ENCODE measurements at regions not wholly inside any gene's neighbourhood (a gene's known extent, or its start where the extent isn't known, plus 50 kb on each side); places are given as distances from the start of the nearest gene placed in this dataset.

DNA sequence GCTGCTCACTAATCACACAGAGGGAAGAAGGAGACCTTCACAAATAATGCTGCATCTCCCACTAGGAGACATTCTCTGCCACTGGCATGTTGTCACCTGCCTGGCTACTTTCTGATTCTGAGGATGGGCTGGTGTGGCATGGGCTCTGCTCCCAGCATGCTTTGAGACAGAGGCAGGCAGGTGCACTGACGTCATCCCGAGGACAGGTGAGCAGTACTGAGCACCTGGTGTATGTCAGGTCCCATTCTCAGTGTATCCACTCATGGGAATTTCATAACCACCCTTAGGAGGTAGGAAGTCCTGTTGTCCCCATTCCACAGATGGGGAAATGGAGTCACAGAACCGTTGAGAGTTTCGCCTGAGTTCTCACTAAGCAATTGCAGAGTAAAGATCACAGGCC, 597.9 kb downstream of the VRK1 start:
- ChIA-PET CTCF (no interaction called here), POLR2A (no interaction called here)
- H3K27me3 Mint-ChIP-seq: no peaks in the 10 kb centered on the region
- peaks cover 5% of the 10 kb centered on the region for H3K9me3 Mint-ChIP-seq
- H3K36me3 Mint-ChIP-seq (ENCODE audit: low read depth): peaks cover 5% of the 10 kb centered on the region
- peaks cover 2% of the 10 kb centered on the region for H3K4me1 Mint-ChIP-seq
- DNase-seq: no peak
- H3K4me3 Mint-ChIP-seq: no peak overlapping the region
- H3K27ac Mint-ChIP-seq: no peak overlapping the region

DNA sequence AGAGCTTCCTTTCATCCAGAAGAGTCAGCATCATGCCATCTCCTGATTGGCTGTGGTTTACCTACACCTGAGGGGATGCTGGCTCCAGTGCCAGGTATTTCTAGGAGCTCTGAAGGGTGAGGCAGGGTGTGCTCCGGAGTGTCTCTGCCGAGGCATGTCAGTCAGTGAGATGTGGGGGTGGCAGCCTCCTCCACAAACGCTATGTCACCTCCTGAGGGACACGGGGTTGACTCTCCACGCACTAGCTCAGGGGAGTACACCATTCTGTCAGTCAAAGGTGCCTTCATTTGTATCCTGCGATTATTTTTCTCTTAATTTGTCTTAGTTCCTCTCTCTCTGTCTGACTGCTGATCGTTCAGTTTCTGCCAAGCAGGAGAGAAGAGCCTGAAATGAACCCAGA, 604.5 kb downstream of the VRK1 start:
- Mint-ChIP-seq H3K9me3 (peaks cover 7% of the 10 kb centered on the region), H3K4me1 (peaks cover 2% of the 10 kb centered on the region), H3K36me3 (ENCODE audit: low read depth) (peaks cover 7% of the 10 kb centered on the region), H3K27me3 (no peaks in the 10 kb centered on the region), H3K27ac (no peak overlapping the region), H3K4me3 (no peak overlapping the region)
- DNase-seq: no peak
- ChIA-PET CTCF (no interaction called here), POLR2A (no interaction called here)

DNA sequence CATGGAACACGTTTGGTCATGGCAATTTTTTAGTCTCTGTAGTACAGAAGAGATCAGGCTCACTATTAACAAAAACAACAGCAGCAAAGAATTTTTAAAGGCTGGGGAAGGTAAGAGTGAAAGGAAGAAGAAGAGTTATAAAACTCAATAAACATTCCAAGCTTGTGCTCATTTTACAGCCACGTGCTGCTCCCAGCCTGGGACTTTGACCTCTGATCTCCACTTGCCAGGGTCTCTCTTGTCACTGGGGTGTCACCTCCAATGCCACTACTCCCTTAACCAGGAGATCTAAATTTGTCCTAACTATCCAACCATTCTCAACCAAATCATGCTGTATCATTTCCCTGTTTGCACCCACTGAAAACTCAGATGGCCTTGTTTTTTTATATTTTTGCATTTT, 605.1 kb downstream of the VRK1 start:
- no peak overlapping the region for H3K4me3 Mint-ChIP-seq
- H3K4me1 Mint-ChIP-seq: peaks cover 4% of the 10 kb centered on the region
- no peaks in the 10 kb centered on the region for H3K27me3 Mint-ChIP-seq
- CTCF ChIA-PET: no interaction called here
- peaks cover 7% of the 10 kb centered on the region for H3K36me3 Mint-ChIP-seq (ENCODE audit: low read depth)
- H3K27ac Mint-ChIP-seq: no peak overlapping the region
- DNase-seq: no peak
- H3K9me3 Mint-ChIP-seq: peaks cover 7% of the 10 kb centered on the region
- POLR2A ChIA-PET: no interaction called here

DNA sequence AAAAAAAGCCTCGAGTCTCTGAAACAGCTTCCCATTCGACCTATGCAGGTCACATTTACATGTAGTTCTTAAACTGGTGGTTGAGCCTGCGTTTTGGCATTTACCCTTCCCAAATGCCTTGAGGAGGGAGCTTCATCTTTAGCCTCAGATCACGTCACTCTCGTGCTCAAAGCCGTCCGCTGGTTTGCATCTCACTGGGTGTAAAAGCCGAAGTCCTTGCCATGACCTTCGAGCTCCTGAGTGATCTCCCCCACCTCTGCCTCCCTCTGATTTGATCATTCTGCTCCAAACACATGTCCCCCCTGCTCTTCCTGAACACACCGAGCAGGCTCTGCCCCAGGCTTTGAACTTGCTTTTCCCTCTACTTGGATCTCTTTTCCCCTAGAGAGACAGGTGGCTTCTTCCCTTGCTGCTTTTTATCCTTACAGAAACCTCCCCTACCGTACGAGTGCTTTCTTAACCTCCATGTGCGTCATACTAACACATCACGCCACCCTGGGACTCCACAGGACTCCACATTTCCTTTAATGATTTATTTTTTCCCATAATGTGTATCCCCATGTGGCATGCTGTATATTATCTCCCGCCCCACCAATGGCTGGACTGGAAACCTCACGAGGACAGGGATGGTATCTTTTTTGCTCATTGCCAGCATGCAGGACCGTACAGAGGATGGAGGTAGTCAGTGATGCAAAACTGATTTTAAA, 610.7 kb downstream of the VRK1 start:
- ChIA-PET CTCF (interaction anchor here (0.8 to 1.0 kb wide), 2 partner anchors 29 to 51 kb away, joined by 3 read pairs; no protein-coding TSS in a partner anchor), POLR2A (interaction anchor here (0.7 to 2.8 kb wide), 10 partner anchors 9 to 610 kb away, joined by 3 to 23 read pairs (median 3); partner anchors contain the start of gene VRK1)
- H3K27me3 Mint-ChIP-seq: no peaks in the 10 kb centered on the region
- H3K27ac Mint-ChIP-seq: peak overlapping the region; percentile 92
- H3K4me3 Mint-ChIP-seq: no peak overlapping the region
- no peaks in the 10 kb centered on the region for H3K9me3 Mint-ChIP-seq
- H3K36me3 Mint-ChIP-seq (ENCODE audit: low read depth): peaks cover 2% of the 10 kb centered on the region
- DNase-seq: no peak
- H3K4me1 Mint-ChIP-seq: peaks cover 32% of the 10 kb centered on the region

DNA sequence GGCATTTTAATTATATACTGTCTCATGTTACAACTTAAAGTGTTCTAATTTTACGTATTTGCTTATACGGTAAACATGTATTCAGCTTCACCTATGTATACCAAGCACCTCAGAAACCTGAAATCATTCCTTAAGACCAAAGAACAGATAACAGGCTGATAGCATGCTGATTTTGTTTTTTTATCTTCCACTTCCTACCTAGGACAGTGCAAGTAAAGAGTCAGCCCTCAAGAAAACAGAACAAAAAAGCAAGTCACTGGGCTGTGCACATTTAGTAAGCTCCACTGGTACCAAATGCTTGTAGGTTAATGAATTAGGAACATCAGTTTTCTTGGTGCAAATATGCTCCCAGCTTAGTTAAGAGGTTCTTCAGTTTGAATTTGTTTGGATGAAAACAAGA, 611.3 kb downstream of the VRK1 start:
- DNase-seq: no peak
- ChIA-PET POLR2A (interaction anchor here (0.6 to 2.8 kb wide), 12 partner anchors 8 to 611 kb away, joined by 3 to 23 read pairs (median 3); partner anchors contain the start of gene VRK1), CTCF (interaction anchor here (0.6 to 1.0 kb wide), 5 partner anchors 29 to 1615 kb away, joined by 3 to 4 read pairs (median 3); no protein-coding TSS in a partner anchor)
- Mint-ChIP-seq H3K4me3 (peak overlapping the region; percentile 58), H3K27ac (peak overlapping the region; percentile 92), H3K27me3 (no peaks in the 10 kb centered on the region), H3K36me3 (ENCODE audit: low read depth) (peaks cover 2% of the 10 kb centered on the region), H3K9me3 (no peaks in the 10 kb centered on the region), H3K4me1 (peaks cover 32% of the 10 kb centered on the region)

DNA sequence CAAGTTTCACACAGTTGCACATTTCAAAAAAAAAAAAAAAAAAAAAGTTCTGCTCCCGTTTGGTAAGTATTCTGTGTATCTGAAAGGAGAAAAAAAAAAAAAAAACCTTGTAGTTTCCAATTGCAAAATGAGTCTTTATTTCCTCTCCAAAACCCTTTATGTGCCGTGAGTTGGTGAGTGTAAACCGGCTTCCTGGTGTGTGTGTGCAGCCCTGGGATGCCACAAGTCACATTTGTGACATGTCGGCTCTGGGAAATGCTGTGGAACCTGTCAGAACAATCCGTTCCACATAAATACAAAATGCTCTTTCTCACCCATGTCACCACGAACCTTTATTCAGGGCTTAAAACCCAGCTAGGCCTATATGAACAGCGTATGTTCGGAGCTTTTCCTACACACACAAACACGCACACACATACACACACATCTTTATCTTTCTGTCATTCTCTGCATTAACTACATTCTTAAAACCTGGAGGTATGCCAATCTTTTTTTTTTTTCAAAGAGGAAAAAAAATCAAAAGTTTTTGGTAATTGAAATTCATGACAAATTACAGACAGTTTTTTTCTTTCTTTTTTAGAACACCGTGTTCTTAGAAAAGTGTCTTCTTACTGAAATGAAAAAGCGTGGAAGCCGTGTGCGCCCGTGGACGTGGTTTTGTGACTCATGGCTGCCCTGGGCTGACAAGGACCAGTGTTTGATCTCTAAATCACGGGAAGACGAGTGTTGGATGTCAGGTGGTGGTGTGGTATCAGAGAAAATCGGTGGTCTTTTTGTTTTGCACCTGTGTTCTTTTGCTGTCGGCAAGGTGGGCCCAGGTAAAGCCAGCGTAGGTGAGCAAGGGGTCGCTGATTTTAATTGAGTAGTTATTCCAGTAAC, 612.0 kb downstream of the VRK1 start:
- no peaks in the 10 kb centered on the region for H3K9me3 Mint-ChIP-seq
- peak overlapping the region; percentile 58 for H3K4me3 Mint-ChIP-seq
- DNase-seq: peak; percentile 61
- peaks cover 32% of the 10 kb centered on the region for H3K4me1 Mint-ChIP-seq
- ChIA-PET CTCF (interaction anchor here (0.6 to 1.0 kb wide), 5 partner anchors 28 to 1614 kb away, joined by 3 to 4 read pairs (median 3); no protein-coding TSS in a partner anchor), POLR2A (interaction anchor here (0.6 to 2.8 kb wide), 12 partner anchors 8 to 1863 kb away, joined by 3 to 23 read pairs (median 3); partner anchors contain the start of genes BCL11B and VRK1)
- peaks cover 2% of the 10 kb centered on the region for H3K36me3 Mint-ChIP-seq (ENCODE audit: low read depth)
- H3K27me3 Mint-ChIP-seq: no peaks in the 10 kb centered on the region
- H3K27ac Mint-ChIP-seq: peak overlapping the region; percentile 92

DNA sequence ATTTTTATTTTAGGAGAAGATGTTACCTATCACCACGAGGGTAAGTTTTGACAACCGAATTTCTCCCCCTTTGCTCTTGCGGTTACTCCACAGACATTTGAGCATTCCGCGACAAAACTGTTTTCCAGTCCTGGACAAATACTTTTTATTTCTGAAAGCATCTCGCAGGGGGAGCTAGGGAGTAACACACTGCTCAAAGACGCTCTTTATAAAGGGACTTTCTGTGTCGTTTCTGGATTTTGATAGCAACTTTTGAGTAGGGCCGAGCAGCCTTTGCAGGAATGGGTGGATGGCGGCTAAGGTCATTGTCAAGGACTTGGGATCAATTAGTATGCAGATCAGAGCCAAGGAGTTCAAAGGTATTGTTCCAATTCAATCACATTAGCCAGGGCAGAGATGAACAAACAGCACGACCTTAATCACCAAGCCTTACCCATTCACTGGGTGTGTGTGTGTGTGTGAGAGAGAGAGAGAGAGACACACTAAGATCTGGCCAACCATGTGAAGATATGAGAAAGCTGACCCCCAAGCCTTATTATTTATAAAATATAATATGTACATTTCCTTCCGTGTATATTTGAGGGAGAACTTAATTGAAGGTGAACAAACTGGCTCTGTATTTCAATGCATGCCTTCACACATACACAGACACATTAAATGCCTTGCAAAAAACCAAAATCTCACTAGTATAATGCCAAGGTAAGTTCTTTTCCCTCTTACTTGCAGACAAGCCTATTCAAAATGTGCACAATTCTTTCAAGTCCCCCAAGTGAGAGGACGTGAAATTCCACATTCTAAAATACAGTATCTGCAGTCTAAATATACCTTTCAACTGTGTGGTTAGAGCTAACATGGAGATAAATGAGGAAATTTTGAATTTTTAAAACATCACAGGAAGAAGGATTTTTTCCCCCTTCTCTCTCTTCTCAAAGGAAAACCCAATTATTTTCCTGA, 613.8 kb downstream of the VRK1 start:
- POLR2A ChIA-PET: interaction anchor here (0.9 kb wide), 1 partner anchor 1861 kb away, joined by 3 read pairs; no protein-coding TSS in a partner anchor
- no peak for DNase-seq

DNA sequence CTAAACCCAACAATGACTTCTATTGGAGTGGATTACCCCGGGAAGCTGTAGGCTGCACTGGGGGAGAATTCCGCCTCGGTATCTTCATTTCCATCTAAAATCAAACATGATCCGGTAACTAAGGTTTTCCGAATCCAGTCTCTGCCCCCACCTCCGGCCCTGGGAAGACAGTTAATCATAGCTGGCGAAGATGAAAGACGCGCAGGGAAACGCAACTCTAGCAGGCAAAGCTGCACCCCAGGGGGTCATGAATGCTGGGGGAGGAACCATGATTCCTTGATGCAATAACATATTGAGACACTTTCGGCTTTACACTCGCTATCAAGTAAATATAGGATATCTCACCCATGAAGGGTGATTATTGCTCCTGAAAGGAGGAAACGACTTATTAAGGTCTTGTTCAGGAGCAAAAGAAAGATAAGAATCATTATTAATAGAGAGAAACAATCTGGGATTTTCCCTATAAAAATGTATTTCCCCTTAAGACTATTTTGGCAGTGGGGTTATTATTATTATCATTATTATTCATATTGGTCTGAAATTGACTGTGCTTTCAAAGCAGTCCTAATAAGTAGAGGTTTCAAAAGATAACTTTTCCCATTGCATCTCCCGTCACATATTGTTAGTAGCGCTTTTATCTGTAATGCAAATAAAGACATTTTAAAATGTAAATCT, 614.9 kb downstream of the VRK1 start:
- no peak for DNase-seq
- Mint-ChIP-seq H3K27ac (no peak overlapping the region), H3K4me3 (no peak overlapping the region), H3K4me1 (peaks cover 45% of the 10 kb centered on the region), H3K36me3 (ENCODE audit: low read depth) (peaks cover 2% of the 10 kb centered on the region), H3K27me3 (no peaks in the 10 kb centered on the region), H3K9me3 (no peaks in the 10 kb centered on the region)
- POLR2A ChIA-PET: no interaction called here
- CTCF ChIA-PET: no interaction called here

More for the DNA sequence above, 613.8 kb downstream of the VRK1 start:
- CTCF ChIA-PET: no interaction called here
- H3K27me3 Mint-ChIP-seq: no peaks in the 10 kb centered on the region
- no peak overlapping the region for H3K27ac Mint-ChIP-seq
- peaks cover 36% of the 10 kb centered on the region for H3K4me1 Mint-ChIP-seq
- H3K9me3 Mint-ChIP-seq: no peaks in the 10 kb centered on the region
- no peak overlapping the region for H3K4me3 Mint-ChIP-seq
- peaks cover 2% of the 10 kb centered on the region for H3K36me3 Mint-ChIP-seq (ENCODE audit: low read depth)

DNA sequence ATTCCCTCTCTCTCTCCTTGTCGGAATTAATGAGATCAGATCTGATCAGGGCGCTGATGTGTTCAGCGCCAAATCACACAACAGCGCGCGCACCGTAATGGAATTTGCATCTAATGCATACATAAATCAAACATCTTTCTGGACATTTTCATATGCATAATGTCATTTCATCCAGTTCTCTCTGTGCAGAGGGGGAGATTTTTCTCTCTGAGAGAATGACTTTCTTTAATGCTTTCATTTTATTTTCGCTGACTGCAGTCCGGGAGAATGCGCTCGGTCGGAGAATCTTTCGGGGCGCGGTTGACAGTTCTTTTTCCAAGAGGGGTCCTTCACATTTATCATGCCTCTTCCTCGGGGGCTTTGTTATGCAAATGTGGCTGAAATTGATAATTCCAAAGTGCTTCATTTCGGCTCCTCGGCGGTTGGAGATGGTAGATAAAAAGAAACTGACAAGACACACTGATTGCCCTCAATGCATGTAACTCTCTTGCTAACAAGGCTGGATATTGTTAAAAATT, 615.9 kb downstream of the VRK1 start:
- Mint-ChIP-seq H3K27me3 (no peaks in the 10 kb centered on the region), H3K4me3 (no peak overlapping the region), H3K27ac (no peak overlapping the region), H3K9me3 (no peaks in the 10 kb centered on the region), H3K36me3 (ENCODE audit: low read depth) (peaks cover under 1% of the 10 kb centered on the region), H3K4me1 (peaks cover 40% of the 10 kb centered on the region)
- CTCF ChIA-PET: no interaction called here
- DNase-seq: no peak
- POLR2A ChIA-PET: no interaction called here

DNA sequence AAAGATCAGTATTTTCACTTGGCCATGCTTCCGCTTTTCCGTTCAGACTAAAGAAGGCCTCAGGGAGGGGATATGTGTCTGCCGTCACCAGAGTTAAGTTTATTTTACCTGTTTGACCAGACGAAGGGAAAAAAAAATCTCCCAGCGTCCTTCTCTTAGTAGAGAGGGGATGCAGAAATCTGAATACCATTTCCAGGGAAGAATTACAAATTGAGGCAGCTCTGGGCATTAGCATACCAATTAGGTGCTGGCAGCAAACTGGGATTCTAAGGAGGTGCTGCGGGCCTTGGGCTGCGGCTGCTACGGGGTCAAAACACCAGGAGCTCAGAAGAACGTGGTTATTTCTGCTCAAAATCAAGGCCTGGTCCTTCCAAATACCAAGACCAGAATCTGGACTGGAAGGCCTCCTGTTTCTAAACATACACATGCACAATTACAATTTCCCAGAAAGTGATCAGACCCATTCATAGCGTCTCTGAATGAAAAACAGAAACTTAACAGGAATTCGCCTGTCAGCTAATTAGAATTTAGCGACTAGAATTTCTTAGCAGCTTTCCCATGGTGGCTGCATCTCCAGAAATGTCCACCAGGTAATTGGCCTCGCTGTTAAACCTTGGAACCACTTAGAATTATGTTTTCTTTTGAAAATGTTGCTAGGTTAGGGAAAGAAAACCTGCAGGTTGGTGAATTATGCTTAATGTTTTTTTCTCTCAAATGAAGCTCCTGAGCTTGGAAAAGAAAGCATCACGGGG, 617.0 kb downstream of the VRK1 start:
- Mint-ChIP-seq H3K4me3 (no peak overlapping the region), H3K27ac (no peak overlapping the region), H3K27me3 (no peaks in the 10 kb centered on the region), H3K36me3 (ENCODE audit: low read depth) (no peaks in the 10 kb centered on the region), H3K4me1 (peaks cover 30% of the 10 kb centered on the region), H3K9me3 (no peaks in the 10 kb centered on the region)
- no peak for DNase-seq
- ChIA-PET POLR2A (no interaction called here), CTCF (no interaction called here)

DNA sequence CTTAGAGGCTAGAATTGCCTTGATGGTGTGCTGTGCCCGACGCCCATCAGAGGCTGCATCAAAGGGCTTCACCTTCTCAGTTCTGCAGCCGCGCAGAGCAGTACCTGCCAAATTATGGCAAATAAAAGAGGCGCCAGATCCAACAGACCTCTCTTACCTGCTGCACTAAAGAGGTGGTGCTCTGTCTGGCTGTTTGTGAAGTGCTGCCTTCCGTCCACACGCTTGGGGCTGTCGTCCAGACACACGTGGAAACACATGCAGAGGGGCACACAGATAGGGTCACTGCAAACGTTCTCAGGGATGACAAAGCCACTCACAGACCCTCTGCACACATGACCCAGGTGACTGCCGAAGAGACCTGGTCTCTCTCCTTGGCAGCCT, 617.5 kb downstream of the VRK1 start:
- H3K9me3 Mint-ChIP-seq: no peaks in the 10 kb centered on the region
- ChIA-PET POLR2A (no interaction called here), CTCF (no interaction called here)
- no peaks in the 10 kb centered on the region for H3K27me3 Mint-ChIP-seq
- H3K4me3 Mint-ChIP-seq: no peak overlapping the region
- no peak overlapping the region for H3K27ac Mint-ChIP-seq
- peaks cover 24% of the 10 kb centered on the region for H3K4me1 Mint-ChIP-seq
- H3K36me3 Mint-ChIP-seq (ENCODE audit: low read depth): no peaks in the 10 kb centered on the region
- no peak for DNase-seq
